WI38 (cell line): ENCODE measurements at regions not wholly inside any gene's neighbourhood (a gene's known extent, or its start where the extent isn't known, plus 50 kb on each side); places are given as distances from the start of the nearest gene placed in this dataset.

Experiments
- H3K4me3 ChIP-seq: 2 replicates; pipeline ENCODE4 v1.5.1; 2011; ENCODE audit warnings: low read depth, mild to moderate bottlenecking, control low read depth, low read length
- TF ChIP-seq, protein P1 (sequence below): IDR thresholded peaks from 2 replicates; pipeline ENCODE4 v1.5.1; 2012; ENCODE audit warnings: low read depth, mild to moderate bottlenecking, control low read depth, low read length

DNA sequence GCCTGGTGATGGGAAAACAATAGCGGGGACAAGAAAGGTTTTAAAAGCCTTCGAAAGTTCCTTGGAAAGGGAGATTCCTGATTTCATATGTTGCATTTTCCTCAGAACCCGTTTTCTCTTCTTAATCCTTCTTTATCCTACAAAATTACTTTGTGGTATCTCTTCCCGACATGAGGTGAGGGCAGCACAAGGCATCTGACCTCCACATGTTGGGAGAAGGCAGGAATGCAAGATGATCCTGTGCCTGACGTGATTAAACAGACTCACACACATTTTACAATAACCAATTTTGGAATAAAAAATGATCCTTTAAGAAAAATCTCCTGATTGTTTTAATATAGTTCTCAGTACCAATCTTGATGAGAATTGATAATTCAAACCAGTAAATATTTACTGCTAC, 153.3 kb upstream of the MKLN1 start:
- no peak overlapping the region for H3K4me3 ChIP-seq
- TF ChIP-seq, protein P1, sequence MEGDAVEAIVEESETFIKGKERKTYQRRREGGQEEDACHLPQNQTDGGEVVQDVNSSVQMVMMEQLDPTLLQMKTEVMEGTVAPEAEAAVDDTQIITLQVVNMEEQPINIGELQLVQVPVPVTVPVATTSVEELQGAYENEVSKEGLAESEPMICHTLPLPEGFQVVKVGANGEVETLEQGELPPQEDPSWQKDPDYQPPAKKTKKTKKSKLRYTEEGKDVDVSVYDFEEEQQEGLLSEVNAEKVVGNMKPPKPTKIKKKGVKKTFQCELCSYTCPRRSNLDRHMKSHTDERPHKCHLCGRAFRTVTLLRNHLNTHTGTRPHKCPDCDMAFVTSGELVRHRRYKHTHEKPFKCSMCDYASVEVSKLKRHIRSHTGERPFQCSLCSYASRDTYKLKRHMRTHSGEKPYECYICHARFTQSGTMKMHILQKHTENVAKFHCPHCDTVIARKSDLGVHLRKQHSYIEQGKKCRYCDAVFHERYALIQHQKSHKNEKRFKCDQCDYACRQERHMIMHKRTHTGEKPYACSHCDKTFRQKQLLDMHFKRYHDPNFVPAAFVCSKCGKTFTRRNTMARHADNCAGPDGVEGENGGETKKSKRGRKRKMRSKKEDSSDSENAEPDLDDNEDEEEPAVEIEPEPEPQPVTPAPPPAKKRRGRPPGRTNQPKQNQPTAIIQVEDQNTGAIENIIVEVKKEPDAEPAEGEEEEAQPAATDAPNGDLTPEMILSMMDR = no peak

DNA sequence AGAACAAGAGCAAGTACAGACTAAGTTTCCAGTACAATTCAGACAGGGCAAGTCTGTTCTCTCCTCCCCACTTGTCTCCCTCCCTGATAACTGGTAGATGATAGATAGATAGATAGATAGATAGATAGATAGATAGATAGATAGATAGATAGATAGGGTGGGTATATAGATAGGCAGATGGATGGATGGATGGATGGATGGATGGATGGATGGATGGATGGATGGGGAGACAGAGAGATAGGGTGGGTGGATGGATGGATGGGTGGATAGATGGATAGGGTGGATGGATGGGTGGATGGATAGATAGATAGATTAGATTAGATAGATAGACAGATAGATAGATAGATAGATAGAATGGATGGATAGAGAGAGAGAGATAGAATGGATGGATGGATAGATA, 152.8 kb upstream of the MKLN1 start:
- no peak overlapping the region for H3K4me3 ChIP-seq
- TF ChIP-seq, protein P1 = no peak

DNA sequence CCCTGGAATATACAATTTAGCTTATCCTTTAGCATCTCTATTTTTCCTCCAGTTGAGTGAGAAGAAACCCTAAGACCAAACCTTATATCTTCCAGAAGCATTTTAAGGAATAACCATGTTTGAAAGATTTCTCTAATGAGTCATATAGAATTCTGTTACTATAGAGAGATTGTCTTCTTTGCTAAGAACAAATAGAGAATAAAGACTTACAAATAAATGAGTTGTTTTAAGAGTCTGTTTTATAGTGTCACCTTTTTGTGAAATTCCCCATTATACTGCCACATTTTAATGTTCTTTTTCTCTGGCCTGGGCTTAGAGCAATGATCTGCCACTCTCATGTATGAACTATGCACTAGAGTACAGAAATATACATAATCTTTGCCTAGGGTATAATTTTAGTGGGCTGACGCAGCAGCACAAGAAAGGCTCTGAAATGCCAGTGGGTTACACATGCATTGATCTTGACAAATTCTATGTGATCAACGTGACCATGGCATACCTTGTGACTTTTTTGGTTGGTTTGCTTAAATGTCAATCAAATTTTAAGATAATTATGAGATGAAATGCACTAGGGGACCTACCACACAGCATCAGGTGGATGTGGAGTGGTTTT, 145.1 kb upstream of the MKLN1 start:
- H3K4me3 ChIP-seq = no peak overlapping the region
- TF ChIP-seq, protein P1 = no peak

DNA sequence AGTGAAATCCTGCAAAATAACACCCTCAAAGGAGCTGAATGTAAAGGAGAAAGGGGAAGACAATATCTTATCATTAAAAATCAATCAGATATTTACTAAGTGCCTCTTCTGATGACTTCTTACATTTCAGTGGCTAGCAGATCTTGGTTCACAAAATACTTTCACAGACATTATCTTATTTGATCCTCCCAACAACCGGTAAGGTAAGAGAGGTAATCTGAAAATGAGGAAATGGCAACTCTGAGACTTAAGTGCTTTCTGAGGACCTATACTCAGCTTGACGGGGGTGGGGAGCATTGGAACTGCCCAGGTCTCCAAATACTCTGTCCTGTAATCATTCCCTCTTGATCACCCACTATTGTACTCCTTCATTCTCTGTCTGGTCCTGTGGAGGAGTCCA, 144.6 kb upstream of the MKLN1 start:
- TF ChIP-seq, protein P1 = no peak
- no peak overlapping the region for H3K4me3 ChIP-seq

DNA sequence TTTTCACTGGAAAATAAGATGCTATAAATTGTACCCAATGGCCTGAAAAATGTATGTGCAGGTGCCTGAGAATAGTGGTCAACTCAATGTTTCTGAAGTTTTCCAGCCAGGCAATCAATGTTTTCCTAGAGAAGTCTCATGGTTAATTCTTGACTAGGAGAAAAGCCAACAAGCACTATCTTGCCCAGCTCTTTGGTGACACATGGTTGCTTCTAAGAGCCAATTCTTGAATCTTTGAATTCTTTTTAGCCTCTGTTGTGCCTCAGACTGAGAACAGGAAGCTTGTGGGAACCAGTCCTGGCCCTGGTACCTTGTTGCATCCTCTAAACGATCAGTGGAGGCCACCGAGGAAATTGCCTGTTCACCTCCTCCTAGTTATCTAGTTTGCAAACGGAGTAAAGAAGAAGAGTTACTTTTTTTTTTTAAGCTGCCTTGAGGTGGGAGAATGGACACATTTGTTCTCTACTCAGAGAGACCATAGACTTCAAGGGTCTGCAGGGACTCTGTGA, 144.0 kb upstream of the MKLN1 start:
- TF ChIP-seq, protein P1 = no peak
- H3K4me3 ChIP-seq = no peak overlapping the region

DNA sequence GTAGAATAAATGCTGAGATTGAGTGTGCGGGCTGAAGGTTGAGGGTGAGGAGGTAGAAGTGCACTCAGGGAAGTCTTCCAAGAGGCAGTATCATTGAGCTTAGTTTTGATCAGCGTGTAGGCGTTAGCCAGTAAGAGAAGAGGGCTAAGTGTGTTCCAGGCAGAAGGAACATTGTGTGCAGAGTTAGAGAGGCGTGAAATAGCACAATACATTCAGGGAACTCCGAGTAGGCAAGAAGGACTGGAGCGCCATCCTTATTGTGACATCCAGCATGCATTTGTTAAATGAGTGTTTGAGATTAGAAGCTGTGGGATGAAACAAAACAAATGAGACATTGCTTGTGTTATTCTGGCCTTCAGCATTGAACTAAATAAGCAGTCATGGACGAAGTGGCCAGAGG, 140.9 kb upstream of the MKLN1 start:
- H3K4me3 ChIP-seq = no peak overlapping the region
- TF ChIP-seq, protein P1 = no peak

DNA sequence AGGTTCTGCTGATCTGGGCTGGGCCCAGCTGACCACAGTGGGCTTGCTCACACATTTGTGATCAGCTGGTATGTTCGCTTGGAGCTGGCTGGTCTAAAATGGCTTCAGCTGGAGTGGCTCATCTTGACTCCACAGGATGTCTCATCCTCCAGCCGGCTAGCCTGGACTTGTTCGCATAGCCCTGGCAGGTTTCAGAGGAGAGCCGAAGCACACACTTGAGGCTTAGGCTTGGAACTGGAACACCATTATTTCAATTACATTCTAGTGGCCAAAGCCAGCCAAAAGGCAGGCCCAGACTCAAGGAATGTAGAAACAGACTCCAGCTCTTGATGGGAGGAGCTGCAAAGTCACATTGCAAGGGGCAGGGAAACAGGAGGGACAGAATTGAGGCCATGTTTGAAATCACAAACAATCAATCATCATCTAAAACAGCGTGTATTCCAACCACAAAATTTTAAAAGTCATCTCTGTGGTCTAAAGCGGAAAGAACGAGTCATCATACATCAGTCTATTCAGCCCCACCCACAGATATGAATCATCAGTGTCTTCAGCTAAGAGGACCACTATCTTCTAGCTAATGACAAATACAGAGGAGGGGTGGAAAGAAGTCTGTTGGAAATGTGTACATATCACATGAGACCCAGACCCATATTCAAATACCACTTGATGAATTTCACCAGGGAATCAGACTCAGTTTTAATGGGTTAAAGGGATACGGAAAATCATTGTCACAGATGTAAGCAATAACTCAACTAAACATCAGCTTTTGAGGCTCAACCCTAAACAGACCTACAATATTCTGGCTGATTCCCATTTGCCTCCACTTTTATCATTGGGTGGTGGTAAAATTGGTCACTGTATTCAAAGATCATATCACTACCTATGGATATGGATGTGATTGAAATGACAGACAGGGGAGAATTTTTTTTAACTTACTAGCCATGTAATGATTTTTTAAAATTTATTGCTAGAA, 139.0 kb upstream of the MKLN1 start:
- H3K4me3 ChIP-seq = no peak overlapping the region
- TF ChIP-seq, protein P1 = no peak
